ENCODE measurements at regions not wholly inside any gene's neighbourhood (a gene's known extent, or its start where the extent isn't known, plus 50 kb on each side); places are given as distances from the start of the nearest gene placed in this dataset.

GRCh38 chr6:88376768-88377387 is 210.7 kb upstream of the CNR1 start:
- TF ChIP-seq EZH2phosphoT487 (IDR thresholded peaks at IDR 0.05; ENCODE audit: borderline replicate concordance, low read length), result no peak
- TF ChIP-seq CTCF (IDR thresholded peaks at IDR 0.05; ENCODE audit: low read depth, low read length, poor library complexity, severe bottlenecking), result no peak

All from DOHH2 (cell line).